Osteocyte (in vitro differentiated cells): ENCODE measurements at regions not wholly inside any gene's neighbourhood (a gene's known extent, or its start where the extent isn't known, plus 50 kb on each side); places are given as distances from the start of the nearest gene placed in this dataset.

Experiments
- DNase-seq: peaks from one replicate; pipeline ENCODE4 v3.0.0; 2021; ENCODE audit warnings: mixed read lengths; ENCODE audit not compliant: unreplicated experiment; ENCODE audit errors: extremely low spot score
- H3K27ac Mint-ChIP-seq: one replicate; pipeline ENCODE4 v1.8.0; 2021; ENCODE audit warnings: mild to moderate bottlenecking, mixed read lengths; ENCODE audit not compliant: unreplicated experiment
- H3K27me3 Mint-ChIP-seq: one replicate; pipeline ENCODE4 v1.8.0; 2021; ENCODE audit warnings: mixed read lengths; ENCODE audit not compliant: unreplicated experiment
- H3K36me3 Mint-ChIP-seq: one replicate; pipeline ENCODE4 v1.8.0; 2021; ENCODE audit warnings: mixed read lengths; ENCODE audit not compliant: unreplicated experiment
- H3K4me1 Mint-ChIP-seq: one replicate; pipeline ENCODE4 v1.8.0; 2021; ENCODE audit warnings: mixed read lengths; ENCODE audit not compliant: unreplicated experiment
- H3K4me3 Mint-ChIP-seq: one replicate; pipeline ENCODE4 v1.8.0; 2021; ENCODE audit warnings: mild to moderate bottlenecking, moderate library complexity, mixed read lengths; ENCODE audit not compliant: unreplicated experiment
- H3K9me3 Mint-ChIP-seq: one replicate; pipeline ENCODE4 v1.8.0; 2021; ENCODE audit warnings: mixed read lengths; ENCODE audit not compliant: unreplicated experiment
- CTCF ChIP-seq: fragments of 200-600 bp; sonication (generic); IDR thresholded peaks from 2 replicates; pipeline ENCODE4 v1.5.0; 2021; ENCODE audit warnings: antibody characterized with exemption, mild to moderate bottlenecking, moderate library complexity

- H3K4me3 Mint-ChIP-seq, result no peak overlapping the region
- H3K9me3 Mint-ChIP-seq, result peaks cover 8% of the 10 kb centered on the region
- TF ChIP-seq CTCF, result no peak
- H3K4me1 Mint-ChIP-seq, result no peaks in the 10 kb centered on the region
- H3K27me3 Mint-ChIP-seq, result no peaks in the 10 kb centered on the region
- DNase-seq, result no peak
- H3K27ac Mint-ChIP-seq, result no peak overlapping the region
- H3K36me3 Mint-ChIP-seq, result no peaks in the 10 kb centered on the region
Observed at GRCh38 chr14:66163023-66163422, 323.1 kb upstream of the CCDC196 start.

GRCh38 chr14:66165337-66165736, 320.8 kb upstream of the CCDC196 start:
- H3K27me3 Mint-ChIP-seq, result no peaks in the 10 kb centered on the region
- H3K9me3 Mint-ChIP-seq, result peaks cover 11% of the 10 kb centered on the region
- H3K4me1 Mint-ChIP-seq, result no peaks in the 10 kb centered on the region
- H3K4me3 Mint-ChIP-seq, result no peak overlapping the region
- H3K36me3 Mint-ChIP-seq, result no peaks in the 10 kb centered on the region
- TF ChIP-seq CTCF, result no peak
- H3K27ac Mint-ChIP-seq, result no peak overlapping the region
- no peak for DNase-seq

GRCh38 chr14:66174453-66174891, 311.7 kb upstream of the CCDC196 start:
- H3K36me3 Mint-ChIP-seq, result no peaks in the 10 kb centered on the region
- no peaks in the 10 kb centered on the region for H3K27me3 Mint-ChIP-seq
- H3K4me1 Mint-ChIP-seq, result no peaks in the 10 kb centered on the region
- no peak overlapping the region for H3K4me3 Mint-ChIP-seq
- H3K27ac Mint-ChIP-seq, result no peak overlapping the region
- DNase-seq, result no peak
- TF ChIP-seq CTCF, result no peak
- no peaks in the 10 kb centered on the region for H3K9me3 Mint-ChIP-seq

GRCh38 chr14:66177935-66178334, 308.2 kb upstream of the CCDC196 start:
- H3K9me3 Mint-ChIP-seq, result no peaks in the 10 kb centered on the region
- TF ChIP-seq CTCF, result no peak
- no peaks in the 10 kb centered on the region for H3K4me1 Mint-ChIP-seq
- H3K4me3 Mint-ChIP-seq, result no peak overlapping the region
- no peak for DNase-seq
- H3K27ac Mint-ChIP-seq, result no peak overlapping the region
- no peaks in the 10 kb centered on the region for H3K36me3 Mint-ChIP-seq
- H3K27me3 Mint-ChIP-seq, result no peaks in the 10 kb centered on the region

- Mint-ChIP-seq H3K4me1 (no peaks in the 10 kb centered on the region), H3K27ac (no peak overlapping the region), H3K27me3 (no peaks in the 10 kb centered on the region), H3K9me3 (peaks cover 10% of the 10 kb centered on the region), H3K4me3 (no peak overlapping the region), H3K36me3 (no peaks in the 10 kb centered on the region)
- TF ChIP-seq CTCF, result no peak
- DNase-seq, result no peak
Observed at GRCh38 chr14:66196670-66197069, 289.5 kb upstream of the CCDC196 start.
